ENCODE measurements at regions not wholly inside any gene's neighbourhood (a gene's known extent, or its start where the extent isn't known, plus 50 kb on each side); places are given as distances from the start of the nearest gene placed in this dataset.

DNA sequence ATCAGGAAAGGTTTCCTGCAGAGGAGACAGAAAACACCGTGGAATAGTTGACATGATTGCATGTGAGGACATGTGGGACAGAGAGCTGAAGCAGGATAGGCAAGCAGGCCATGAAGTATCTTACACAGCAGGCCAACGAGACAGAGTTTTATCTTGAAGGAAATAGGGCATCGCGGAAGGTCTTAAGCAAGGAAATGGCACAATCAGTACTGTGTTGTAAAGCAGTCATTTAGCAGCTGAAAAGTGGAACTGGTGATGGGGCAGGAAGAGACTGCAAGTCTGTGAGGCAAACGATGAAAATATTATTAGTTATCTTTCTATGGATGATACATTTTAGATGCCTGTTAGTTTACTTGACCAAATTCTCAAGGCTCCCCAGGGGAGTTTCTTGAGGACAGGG, 535.1 kb downstream of the SOX2 start:
- DNase-seq (ENCODE audit: low read depth in 2 of 3, low spot score in 1 of 3), result no peak

DNA sequence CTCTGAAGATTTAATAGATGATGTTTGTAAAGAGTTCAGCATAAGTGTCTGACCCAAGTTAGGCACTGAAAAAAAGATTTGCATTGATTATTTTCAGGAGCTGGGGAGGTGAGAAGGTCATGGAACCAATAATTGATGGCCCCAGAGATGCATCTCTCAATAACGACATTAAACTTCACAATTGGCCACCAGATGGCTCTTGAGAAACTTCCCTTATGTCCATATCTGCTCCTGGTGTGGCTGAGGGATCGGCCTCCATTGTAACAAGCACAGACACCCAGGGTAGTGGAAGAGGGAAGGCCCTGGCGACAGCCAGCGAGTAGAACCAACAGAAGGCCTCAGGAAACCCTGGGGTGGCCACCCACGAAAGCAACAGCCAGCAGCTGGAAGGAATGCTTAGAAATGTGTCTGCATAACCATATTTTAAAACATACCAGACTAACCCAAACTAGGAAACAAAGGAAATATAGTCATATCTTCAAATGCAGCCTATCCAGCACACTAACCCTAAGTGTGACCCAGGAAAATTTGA, 536.7 kb downstream of the SOX2 start:
- DNase-seq (ENCODE audit: low read depth in 2 of 3, low spot score in 1 of 3), result no peak

DNA sequence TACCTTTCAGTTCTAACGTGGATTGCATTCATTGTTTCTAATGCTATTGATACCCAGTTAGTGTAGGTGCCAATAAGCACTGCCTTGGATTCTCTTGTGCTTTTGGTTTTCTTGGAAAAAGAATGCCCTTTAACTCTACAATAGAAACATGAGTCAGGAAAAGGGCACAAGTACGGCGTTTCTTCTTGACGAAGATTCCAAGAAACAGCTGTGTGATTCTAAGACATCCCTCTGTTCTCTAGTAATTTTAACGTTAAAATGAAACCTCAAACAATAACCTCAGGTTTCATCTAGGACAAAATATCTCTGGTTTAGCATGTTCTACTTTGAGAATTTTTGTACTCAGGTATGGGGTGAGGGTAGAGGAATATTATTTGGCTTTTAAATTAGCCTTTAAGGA, 540.5 kb upstream of the ATP11B start:
- no peak for DNase-seq (ENCODE audit: low read depth in 2 of 3, low spot score in 1 of 3)

DNA sequence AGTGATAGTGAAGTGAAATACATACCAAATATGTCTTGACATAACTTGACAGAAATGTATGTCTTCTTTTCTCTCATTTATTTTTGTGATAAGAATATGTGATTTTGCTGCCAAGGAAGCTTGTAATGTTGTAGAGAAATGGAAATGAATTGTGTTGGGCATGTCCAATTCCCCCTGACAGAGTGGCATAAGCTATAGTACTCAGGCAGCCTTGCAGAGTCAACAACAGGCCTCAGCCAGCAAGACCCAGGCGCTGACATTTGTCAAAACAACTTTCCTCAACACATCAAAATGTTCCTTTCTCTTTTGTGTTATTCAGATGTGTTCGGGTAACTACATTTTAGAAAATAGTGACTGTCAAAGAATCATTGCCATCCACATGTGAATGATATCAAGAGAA, 538.1 kb upstream of the ATP11B start:
- no peak for DNase-seq (ENCODE audit: low read depth in 2 of 3, low spot score in 1 of 3)

DNA sequence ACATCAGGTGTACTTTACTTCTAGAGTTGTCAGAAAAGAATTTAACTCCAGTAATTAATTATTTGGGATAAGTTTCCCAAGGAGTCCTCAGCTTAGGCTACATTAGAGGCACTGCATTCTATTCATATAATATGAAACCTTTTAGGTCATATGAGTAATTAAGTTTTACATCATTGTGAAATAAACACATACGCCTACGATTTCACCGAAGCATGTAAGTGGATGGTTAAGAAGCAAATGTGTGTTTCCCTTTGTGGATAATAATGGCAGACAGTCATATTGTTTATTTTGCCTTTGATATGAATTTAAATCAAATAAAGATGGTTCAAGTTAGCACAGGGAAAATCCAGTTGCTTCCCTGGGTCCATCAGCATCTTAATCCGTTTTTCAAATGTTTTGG, 535.9 kb upstream of the ATP11B start:
- no peak for DNase-seq (ENCODE audit: low read depth in 2 of 3, low spot score in 1 of 3)

DNA sequence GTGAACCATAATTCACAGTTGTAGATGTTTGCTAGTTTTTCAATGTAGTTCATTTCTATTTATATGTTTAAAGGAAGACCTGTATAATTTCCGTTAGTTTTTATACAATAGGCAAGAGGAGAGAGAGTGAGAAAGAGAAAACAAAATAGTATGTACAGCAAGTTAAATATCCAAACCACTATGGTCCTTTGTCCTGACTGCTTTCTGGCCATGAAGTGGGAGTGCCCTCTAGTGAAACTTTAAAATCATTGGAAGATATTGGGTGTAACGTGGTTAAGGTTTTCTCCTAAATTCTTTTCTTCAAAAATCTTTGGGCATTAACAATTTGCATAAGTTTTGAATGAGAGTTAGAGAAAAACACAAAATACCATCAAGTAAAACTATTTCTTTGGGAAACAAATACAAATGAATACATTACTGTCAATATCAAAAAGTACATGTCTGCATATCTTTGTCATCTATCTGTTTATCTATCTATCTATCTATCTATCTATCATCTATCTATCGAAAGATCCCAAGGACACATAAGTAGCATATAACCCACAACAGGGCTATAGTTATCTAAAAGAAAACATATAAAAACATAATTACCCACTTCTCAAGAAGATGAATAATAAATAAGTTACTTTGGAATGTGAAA, 534.6 kb upstream of the ATP11B start:
- no peak for DNase-seq (ENCODE audit: low read depth in 2 of 3, low spot score in 1 of 3)

DNA sequence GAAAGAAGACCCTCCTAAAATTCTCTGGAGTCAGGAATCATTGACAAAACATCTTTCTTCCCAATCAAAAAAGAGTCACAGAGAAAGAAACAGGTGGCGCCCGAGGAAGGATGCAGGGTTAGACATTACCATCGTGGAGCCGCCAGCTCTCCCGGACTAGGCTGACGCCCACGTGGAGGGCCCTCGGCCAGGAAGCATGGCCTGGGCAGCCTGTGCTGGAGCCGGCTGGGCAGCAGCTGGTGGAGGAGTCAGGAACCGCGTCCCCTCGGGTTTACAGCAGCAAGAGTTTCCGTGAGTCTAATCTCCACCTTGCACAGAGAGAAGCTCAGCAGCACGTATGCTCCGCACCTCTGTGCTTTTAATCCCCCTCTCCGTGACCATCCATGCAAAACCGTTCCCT, 533.7 kb upstream of the ATP11B start:
- DNase-seq (ENCODE audit: low read depth in 2 of 3, low spot score in 1 of 3), result no peak

DNA sequence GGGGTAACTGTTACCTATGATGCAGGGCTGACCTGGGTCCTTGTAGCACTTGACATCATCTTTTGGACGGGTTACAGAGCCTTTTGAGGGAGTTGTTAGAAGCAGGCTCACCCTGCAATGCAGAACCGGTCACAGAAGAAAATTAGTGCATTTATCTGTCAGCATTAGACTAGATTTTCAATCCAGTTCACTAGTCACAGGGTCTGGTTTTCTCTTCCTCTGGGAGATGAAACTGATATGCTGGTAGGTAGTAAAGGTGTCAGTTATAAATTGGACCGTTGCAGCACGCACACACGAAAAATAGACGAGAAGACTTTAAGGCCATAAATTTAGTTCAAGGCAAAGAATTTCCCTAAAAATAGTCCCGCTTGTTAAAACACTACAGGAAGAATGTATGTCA, 532.3 kb upstream of the ATP11B start:
- no peak for DNase-seq (ENCODE audit: low read depth in 2 of 3, low spot score in 1 of 3)

DNA sequence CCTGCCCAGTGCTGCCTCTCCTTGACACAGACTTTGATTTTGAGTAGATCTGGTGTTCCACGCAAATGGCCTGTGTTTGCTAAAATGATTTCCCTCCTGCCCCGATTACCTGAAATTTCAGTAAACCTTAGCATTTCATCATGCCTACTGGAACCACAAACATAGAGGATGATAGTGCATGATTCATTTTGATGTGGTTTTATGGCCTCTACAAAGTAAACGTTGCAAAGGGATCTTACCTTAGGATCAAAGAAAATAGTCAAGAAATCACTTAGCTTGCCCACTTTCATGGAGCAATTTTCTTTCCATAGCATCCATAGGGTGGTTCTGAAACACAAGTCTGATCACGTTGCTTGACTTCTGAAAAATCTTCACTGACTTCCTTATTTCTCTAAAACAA, 524.6 kb upstream of the ATP11B start:
- no peak for DNase-seq (ENCODE audit: low read depth in 2 of 3, low spot score in 1 of 3)

DNA sequence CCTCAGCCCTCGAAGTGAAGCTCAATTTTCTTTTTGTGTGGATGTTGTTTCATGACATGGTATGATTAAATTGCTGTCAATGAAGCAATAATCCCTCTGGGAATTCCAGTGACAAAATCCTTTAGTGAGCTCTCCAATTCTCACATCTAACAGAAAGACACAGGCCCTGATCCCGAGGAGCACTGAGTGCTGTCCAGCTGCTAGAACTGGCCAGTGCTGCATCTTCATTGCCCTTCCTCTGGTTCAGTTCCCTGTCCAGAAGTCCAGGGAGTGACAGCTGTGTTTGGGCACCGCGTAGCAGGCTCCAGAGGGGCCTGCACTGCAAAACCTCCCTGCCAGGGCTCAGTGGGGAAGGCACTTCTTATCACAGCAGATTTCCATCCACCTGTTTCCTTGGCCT, 516.8 kb upstream of the ATP11B start:
- DNase-seq (ENCODE audit: low read depth in 2 of 3, low spot score in 1 of 3), result no peak

DNA sequence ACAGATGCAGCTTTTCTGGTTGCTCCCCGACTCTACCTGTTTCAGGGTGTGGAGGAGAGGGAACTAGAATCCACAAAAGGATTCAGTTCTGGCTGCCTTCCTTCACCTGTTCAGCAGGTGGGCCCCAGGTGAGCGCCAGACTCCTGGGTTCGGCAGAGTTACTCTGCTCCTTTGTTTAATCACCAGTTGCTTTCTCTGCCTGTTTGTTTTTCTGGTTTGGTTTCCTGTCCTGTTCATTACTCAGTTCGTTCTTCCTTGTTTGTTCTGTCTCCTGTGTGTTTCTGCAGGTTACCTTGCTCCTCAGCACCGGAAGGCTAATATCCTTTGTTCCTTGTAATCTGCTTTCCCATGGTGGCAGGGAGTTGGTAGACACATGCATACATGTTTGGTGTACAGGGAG, 508.5 kb upstream of the ATP11B start:
- no peak for DNase-seq (ENCODE audit: low read depth in 2 of 3, low spot score in 1 of 3)

DNA sequence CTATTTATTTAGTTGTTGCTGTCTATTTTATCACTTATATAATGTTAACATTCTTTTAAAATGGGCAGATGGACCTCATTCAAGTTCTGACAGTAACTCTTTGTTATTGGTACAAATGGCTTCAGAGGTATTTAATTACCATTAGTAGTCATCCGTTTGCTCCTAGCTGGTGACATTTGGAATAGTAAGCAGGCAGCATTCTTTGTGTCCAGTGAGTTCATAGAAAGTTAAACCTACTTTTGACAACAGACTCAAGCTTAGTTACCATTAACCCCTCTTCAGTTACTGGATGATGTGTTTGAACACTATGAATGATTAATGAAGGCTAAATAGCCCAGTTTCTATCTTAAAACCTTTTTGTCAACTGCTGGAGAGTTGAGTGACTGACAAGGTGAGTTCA, 500.7 kb upstream of the ATP11B start:
- no peak for DNase-seq (ENCODE audit: low read depth in 2 of 3, low spot score in 1 of 3)

DNA sequence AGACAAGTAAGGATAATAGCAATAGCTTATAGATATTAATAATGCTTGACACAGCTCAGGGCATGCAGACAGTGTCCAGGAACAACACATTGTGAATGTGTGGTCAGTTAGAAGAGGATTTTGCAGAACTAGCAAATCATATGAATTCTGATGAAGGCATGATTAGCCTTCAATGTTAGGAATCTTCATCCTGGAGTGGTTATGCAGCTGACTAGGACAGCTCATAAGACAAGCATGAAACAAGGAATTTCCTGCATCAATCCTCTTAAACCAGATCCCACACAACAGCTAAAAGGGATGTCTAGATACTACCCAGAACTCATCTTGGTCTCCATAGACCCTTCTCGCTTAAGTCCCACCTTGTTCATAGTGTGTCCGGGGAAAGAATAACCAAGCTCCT, 499.0 kb upstream of the ATP11B start:
- no peak for DNase-seq (ENCODE audit: low read depth in 2 of 3, low spot score in 1 of 3)

DNA sequence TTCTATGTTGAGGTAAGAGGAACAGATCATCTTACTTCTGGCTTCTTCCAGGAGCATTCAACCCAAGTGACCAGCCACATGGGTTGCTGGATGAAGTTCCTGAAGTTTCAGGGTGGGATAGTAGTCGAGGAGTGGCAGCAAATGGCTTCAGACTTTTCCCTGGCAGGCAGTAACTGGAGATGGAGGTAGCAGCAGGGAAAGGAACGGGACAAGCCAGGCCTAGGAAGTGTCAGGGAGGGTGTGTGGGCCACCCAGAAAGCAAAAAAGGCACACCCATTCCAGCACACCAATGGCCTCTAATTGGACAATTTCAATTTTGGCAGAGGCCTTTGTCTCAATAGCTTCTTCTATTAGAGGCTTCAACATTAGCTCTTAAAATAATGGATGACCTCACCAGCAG, 498.6 kb upstream of the ATP11B start:
- no peak for DNase-seq (ENCODE audit: low read depth in 2 of 3, low spot score in 1 of 3)

DNA sequence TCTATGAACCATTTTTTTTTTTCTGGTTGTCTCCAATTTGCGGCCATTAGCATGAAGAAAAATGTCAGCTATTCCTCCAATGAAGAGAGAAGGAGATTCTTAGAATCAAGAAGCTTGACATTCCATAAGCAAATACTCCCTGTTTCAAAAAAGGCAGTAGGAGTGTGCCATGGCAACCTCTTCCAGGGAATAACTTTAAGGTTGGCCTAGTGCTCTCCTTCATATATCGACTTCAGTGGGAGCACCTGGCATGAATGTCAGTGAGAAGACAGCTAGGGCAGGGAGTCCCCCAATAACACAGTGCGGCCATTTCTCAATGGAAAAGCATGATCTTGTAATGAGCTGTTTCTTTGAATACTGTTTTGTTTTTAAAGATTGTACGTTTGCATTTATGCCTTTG, 493.0 kb upstream of the ATP11B start:
- no peak for DNase-seq (ENCODE audit: low read depth in 2 of 3, low spot score in 1 of 3)

DNA sequence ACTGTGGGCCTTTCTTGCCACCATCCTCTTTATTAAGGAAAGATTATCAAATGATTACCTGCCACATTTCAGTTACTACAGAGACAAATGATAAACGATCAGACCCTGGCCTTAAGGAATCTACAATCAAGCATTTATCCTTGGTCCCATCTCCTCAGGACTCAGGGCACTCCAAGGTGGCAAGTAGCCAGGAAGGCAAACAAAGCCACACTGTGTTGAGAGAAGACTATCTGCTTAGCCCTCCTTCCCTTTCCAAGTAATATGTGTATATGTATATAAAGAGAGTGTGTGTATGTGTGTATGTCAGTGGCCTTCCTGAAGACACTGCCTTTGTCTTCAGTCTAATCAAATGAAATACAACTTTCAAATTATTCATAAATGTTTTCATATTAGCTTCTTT, 490.1 kb upstream of the ATP11B start:
- no peak for DNase-seq (ENCODE audit: low read depth in 2 of 3, low spot score in 1 of 3)

DNA sequence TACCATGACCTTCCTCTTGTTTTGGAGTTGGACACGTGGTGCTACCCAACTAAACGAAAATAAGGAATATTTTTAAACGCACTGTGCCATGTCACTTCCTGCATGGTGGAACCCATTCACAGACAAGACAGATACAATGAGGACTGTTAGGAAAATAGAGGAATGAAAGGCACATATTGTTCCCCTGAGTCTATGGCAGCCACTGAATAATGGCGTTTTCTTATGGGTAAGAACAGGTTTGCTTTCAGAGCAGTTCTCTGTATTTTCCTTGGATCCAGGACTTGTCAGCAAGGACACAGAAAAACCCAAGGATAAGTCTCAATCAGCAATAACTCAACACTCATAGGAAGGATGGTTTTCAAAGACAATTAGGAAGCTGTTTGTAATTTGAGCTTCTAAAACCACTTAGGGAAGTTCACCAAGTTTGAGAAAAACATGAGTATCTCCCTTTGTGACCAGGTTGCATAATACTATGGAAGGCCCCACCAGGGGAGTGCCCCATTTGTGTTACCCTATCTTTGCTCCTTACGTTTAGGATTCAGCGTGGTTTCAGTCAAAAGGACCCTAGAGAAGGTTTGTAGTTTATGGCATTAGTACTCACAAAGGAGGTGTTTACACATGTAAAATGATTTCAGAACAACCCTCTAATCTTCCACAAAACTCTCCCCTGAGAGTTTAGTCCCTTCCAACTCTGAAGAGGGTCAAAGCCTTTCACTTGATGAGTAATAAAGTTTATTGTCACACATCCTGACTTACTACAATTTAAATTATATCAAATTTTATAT, 487.2 kb upstream of the ATP11B start:
- DNase-seq (ENCODE audit: low read depth in 2 of 3, low spot score in 1 of 3), result no peak

DNA sequence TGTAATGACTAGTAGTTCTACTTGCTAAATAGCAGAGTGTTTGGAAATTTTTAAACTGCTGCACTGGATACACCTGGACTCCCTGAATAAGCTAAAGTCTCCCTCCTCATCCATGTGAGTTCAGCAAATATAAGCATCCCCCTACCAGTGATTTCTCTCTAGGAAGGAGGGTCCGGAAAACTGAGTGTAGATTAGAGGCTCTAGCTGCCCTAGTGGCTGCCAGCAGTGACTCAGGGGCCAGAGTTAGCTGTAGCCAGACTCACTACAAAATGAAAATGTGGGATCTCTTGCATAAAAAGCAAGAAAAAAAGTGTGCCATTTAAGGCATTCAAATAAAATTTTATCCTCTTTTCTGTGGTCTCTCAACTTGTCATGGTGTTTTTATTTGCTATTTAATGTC, 485.0 kb upstream of the ATP11B start:
- DNase-seq (ENCODE audit: low read depth in 2 of 3, low spot score in 1 of 3), result no peak

DNA sequence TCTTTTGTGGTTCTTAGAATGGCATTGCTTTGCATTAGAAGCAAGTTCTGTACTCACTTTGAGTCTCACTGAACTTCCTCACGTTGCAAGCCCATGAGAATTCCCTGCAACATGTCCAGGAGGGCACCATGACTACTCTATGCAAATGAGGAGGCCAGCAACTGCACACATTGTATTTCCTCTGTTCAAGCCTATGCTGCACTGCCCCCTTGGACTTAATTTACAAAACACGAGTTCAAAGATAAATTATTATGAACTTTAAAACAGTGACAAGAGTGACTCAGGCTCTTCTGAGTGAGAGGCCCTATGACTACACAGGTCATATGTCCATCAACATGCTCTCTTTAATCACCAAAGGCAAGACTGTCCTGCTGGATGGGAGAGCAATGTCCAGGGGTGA, 484.2 kb upstream of the ATP11B start:
- no peak for DNase-seq (ENCODE audit: low read depth in 2 of 3, low spot score in 1 of 3)

DNA sequence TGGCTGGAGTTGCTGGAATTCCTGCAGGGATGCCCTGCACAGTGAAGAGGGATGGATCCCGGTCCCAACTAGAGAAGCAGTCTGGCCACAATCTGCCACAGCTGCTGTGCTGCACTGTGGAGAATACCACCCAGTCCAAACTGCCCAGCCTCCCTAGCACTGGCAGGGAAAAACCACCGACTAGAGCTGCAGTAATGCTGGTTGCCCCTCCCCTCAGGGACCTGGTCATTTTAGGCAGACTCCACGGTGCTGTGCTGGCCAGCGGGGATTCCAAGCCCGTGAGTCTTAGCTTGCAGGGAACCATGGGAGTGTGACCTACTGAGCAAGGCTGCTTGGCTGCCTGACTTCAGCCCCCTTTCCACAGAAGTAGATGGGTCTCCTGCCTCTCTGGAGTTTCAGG, 478.0 kb upstream of the ATP11B start:
- DNase-seq (ENCODE audit: low read depth in 2 of 3, low spot score in 1 of 3), result no peak

DNA sequence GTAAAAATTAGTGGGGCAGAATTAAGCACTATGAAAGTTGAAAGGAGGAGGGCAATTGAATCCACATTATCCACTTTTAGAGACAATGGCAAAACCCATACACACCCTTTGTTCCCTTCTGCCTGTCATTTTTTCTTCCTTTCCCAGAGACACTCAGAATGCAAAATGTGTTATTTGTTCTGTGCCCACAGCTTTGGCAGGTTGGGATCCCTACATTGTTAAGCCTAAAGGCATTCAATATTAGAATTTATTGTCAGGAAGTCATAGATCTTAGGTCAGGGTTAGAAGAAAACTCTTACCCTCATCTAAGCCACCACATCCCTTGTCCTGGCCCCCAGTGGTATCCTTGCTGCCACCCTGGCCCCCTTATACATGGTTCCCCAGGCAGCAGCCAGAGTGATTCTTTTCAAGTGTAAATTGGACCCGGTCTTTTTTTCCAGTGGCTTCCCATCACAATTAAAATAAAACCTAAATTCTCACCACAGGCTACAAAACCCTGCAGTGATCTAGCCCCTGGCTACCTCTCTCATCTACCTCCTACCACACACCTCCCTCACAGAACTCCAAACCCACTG, 470.1 kb upstream of the ATP11B start:
- no peak for DNase-seq (ENCODE audit: low read depth in 2 of 3, low spot score in 1 of 3)

DNA sequence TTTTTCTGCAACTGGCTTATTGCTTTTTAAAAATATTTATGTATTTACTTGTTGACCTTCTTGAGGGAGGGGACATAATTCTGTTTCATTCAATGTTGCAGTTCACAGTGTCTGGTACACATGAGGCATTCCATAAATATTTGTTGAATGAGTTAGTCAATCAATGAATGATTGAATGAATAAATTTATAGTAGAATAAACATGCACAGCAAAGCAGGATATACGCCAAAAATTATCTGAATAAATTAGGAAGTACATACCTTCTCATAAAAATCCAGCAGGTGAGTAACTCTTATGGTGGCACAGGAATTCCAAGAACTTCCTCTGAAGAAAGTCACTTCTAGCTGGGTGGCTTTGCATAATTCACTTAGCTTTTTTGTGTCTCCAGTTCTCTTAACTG, 469.4 kb upstream of the ATP11B start:
- no peak for DNase-seq (ENCODE audit: low read depth in 2 of 3, low spot score in 1 of 3)

Measured in stimulated activated CD4-positive, alpha-beta T cell treated with anti-CD3 and anti-CD28 coated beads, Interleukin-12 subunit alpha, Interleukin-12 subunit beta, amount 100 ng/mL, for 48 hours (primary cell).